Ovary (tissue), 3 donors: ENCODE measurements at regions not wholly inside any gene's neighbourhood (a gene's known extent, or its start where the extent isn't known, plus 50 kb on each side); places are given as distances from the start of the nearest gene placed in this dataset.

Experiments
- CTCF ChIP-seq, 3 donors: fragments of 450-650 bp in 2 of 3; fragments of 200-600 bp in 1 of 3; IDR thresholded peaks; one replicate each; pipeline versions ENCODE4 v1.5.1 to v1.8.0; 2016 to 2022; ENCODE audit warnings: antibody characterized with exemption in 3 of 3, mild to moderate bottlenecking in 1 of 3
- POLR2A ChIP-seq: fragments of 450-650 bp; IDR thresholded peaks from one replicate; pipeline ENCODE4 v1.6.1; 2017; ENCODE audit warnings: antibody characterized with exemption, mild to moderate bottlenecking, moderate library complexity
- donor health status: DM: no; HTN: no; CAD: no.

DNA sequence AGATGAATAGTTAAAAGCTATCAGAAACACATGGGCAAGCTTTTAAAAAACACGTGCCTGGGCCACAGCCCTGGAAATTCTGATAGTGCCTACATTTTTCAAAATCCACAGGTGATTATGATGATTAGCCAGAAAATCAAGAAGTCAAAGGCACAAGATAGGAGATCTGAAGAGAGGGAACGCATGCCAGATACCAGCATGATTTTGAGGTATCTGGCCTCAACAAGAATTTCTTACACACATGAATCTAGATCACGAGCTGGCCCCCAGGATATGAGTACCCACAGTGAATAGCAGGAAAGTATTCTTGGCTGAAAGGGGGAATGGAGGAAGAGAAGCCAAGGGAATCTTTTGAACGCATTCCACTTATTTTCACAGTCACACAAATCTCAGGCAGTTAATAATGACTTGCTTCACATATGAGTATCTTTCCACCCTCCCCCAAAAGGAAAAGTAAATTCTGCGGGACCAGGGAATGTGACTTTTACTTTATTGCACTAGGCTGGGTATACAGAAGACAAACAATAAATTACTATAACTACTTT, 438.2 kb downstream of the BCAT1 start:
- TF ChIP-seq CTCF (IDR thresholded peaks at IDR 0.05) (no peak), POLR2A (no peak)
